WTC11 (cell line): ENCODE measurements at regions not wholly inside any gene's neighbourhood (a gene's known extent, or its start where the extent isn't known, plus 50 kb on each side); places are given as distances from the start of the nearest gene placed in this dataset.

Experiments
- CREB1 ChIP-seq: sonication (generic); formaldehyde crosslinking; IDR thresholded peaks from 2 replicates; pipeline ENCODE4 v1.8.0; 2023; ENCODE audit warnings: mild to moderate bottlenecking, missing genetic modification reagents
- CREM ChIP-seq: sonication (generic); formaldehyde crosslinking; IDR thresholded peaks from 2 replicates; pipeline ENCODE4 v1.8.1; 2022; ENCODE audit warnings: mild to moderate bottlenecking, missing genetic modification reagents, moderate library complexity
- CTCF ChIP-seq: fragments of 200-600 bp; IDR thresholded peaks from 2 replicates; pipeline ENCODE4 v1.8.0; 2022; ENCODE audit warnings: antibody characterized with exemption
- E2F5 ChIP-seq: sonication (generic); formaldehyde crosslinking; IDR thresholded peaks from 2 replicates; pipeline ENCODE4 v1.8.1; 2022; ENCODE audit warnings: mild to moderate bottlenecking, moderate library complexity, missing genetic modification reagents
- JAZF1 ChIP-seq: fragments of 250-450 bp; sonication (Bioruptor Pico); IDR thresholded peaks from 2 replicates; pipeline ENCODE4 v1.9.0; 2021; ENCODE audit warnings: moderate library complexity, mild to moderate bottlenecking, inconsistent platforms
- JUN ChIP-seq: sonication (generic); formaldehyde crosslinking; IDR thresholded peaks from 2 replicates; pipeline ENCODE4 v1.8.0; 2023; ENCODE audit warnings: mild to moderate bottlenecking, missing genetic modification reagents
- NFYB ChIP-seq: sonication (generic); formaldehyde crosslinking; conservative IDR thresholded peaks from 2 replicates; pipeline ENCODE4 v1.8.0; 2022; ENCODE audit warnings: low read depth, missing genetic modification reagents
- RELA ChIP-seq: sonication (generic); formaldehyde crosslinking; IDR thresholded peaks from 2 replicates; pipeline ENCODE4 v1.8.1; 2022; ENCODE audit warnings: missing genetic modification reagents, mild to moderate bottlenecking, borderline replicate concordance
- SP1 ChIP-seq: sonication (generic); formaldehyde crosslinking; conservative IDR thresholded peaks from 2 replicates; pipeline ENCODE4 v1.8.1; 2022; ENCODE audit warnings: missing genetic modification reagents
- ZNF232 ChIP-seq: sonication (generic); formaldehyde crosslinking; IDR thresholded peaks from 2 replicates; pipeline ENCODE4 v1.8.0; 2022; ENCODE audit warnings: mild to moderate bottlenecking, missing genetic modification reagents
- TF ChIP-seq, protein P1 (sequence below): sonication (generic); formaldehyde crosslinking; IDR thresholded peaks from 2 replicates; pipeline ENCODE4 v1.8.1; 2023; ENCODE audit warnings: mild to moderate bottlenecking, missing genetic modification reagents, moderate library complexity

DNA sequence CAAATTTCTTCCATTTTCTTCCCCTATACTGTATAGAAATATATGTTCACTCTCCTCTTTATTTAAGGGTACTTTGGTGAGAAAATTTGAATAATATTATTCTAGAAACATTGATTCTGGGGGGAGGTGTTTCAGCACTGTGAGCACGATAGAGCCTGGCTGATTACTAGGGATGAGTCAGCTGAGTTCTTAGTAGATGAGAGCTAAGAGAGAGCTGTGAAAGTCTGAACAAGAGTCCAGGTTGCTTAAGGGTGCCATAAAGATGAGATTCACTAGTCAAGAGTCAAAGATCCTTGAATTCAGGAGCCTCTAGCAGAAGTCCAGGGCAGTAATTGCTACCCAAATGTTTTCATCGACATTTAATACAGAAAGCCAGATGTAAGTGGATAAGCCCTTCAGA, 756.6 kb upstream of the API5 start:
- TF ChIP-seq CREM (CRISPR knock-in tag), result no peak
- no peak for TF ChIP-seq JAZF1 (CRISPR knock-in tag)
- TF ChIP-seq, protein P1, sequence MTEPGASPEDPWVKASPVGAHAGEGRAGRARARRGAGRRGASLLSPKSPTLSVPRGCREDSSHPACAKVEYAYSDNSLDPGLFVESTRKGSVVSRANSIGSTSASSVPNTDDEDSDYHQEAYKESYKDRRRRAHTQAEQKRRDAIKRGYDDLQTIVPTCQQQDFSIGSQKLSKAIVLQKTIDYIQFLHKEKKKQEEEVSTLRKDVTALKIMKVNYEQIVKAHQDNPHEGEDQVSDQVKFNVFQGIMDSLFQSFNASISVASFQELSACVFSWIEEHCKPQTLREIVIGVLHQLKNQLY (CRISPR knock-in tag), result no peak
- no peak for TF ChIP-seq SP1 (CRISPR knock-in tag)
- no peak for TF ChIP-seq CTCF
- no peak for TF ChIP-seq RELA (CRISPR knock-in tag)
- no peak for TF ChIP-seq E2F5 (CRISPR knock-in tag)
- no peak for TF ChIP-seq ZNF232 (CRISPR knock-in tag)
- no peak for TF ChIP-seq JUN (CRISPR knock-in tag)
- TF ChIP-seq NFYB (CRISPR knock-in tag), result no peak
- TF ChIP-seq CREB1 (CRISPR knock-in tag), result no peak
